Fibroblast of lung (primary cell): ENCODE measurements at regions not wholly inside any gene's neighbourhood (a gene's known extent, or its start where the extent isn't known, plus 50 kb on each side); places are given as distances from the start of the nearest gene placed in this dataset.

Experiments used
- DNase-seq, 2 donors: peaks; one replicate each; pipeline versions ENCODE4 v3.0.0 to v3.0.0-alpha.2; 2010; ENCODE audit warnings: low read depth in 2 of 2
- H2AFZ ChIP-seq: 2 replicates; pipeline ENCODE4 v1.5.1; 2012; ENCODE audit warnings: low read length, control low read depth, inconsistent platforms
- H3K27ac ChIP-seq: 2 replicates; pipeline ENCODE4 v1.5.1; 2011; ENCODE audit warnings: low read length, control low read depth; ENCODE audit not compliant: insufficient read depth
- H3K27me3 ChIP-seq: 2 replicates; pipeline ENCODE4 v1.5.1; 2011; ENCODE audit warnings: mild to moderate bottlenecking, low read length; ENCODE audit not compliant: control insufficient read depth, insufficient read depth
- H3K36me3 ChIP-seq: 2 replicates; pipeline ENCODE4 v1.5.1; 2011; ENCODE audit warnings: low read length; ENCODE audit not compliant: control insufficient read depth, insufficient read depth
- H3K4me1 ChIP-seq: 2 replicates; pipeline ENCODE4 v1.5.1; 2011; ENCODE audit warnings: low read length; ENCODE audit not compliant: control insufficient read depth, insufficient read depth; ENCODE audit errors: extremely low read depth
- H3K4me2 ChIP-seq: 2 replicates; pipeline ENCODE4 v1.5.1; 2011; ENCODE audit warnings: low read length, control low read depth; ENCODE audit not compliant: insufficient read depth; ENCODE audit errors: extremely low read depth
- H3K4me3 ChIP-seq, 4 experiments: fragments of 200-600 bp in 1 of 4; sonication (generic) in 1 of 4; replicated peaks in 1 of 4; 2 replicates each; pipeline ENCODE4 v1.5.1; 2011 to 2016; ENCODE audit warnings: low read length in 4 of 4, low read depth in 3 of 4, mild to moderate bottlenecking in 3 of 4, control low read depth in 2 of 4, inconsistent platforms in 1 of 4, mixed read lengths in 1 of 4; ENCODE audit not compliant: insufficient read depth in 1 of 4; ENCODE audit errors: control extremely low read depth in 1 of 4
- H3K79me2 ChIP-seq: 2 replicates; pipeline ENCODE4 v1.5.1; 2012; ENCODE audit warnings: mild to moderate bottlenecking, low read length, inconsistent platforms; ENCODE audit not compliant: control insufficient read depth, insufficient read depth
- H3K9ac ChIP-seq: 2 replicates; pipeline ENCODE4 v1.5.1; 2011; ENCODE audit warnings: mild to moderate bottlenecking, low read length, control low read depth; ENCODE audit not compliant: insufficient read depth
- H3K9me3 ChIP-seq: 2 replicates; pipeline ENCODE4 v1.5.1; 2012; ENCODE audit warnings: low read depth, low read length; ENCODE audit not compliant: control insufficient read depth, insufficient read depth
- H4K20me1 ChIP-seq: 2 replicates; pipeline ENCODE4 v1.5.1; 2011; ENCODE audit warnings: low read length; ENCODE audit not compliant: control insufficient read depth, insufficient read depth; ENCODE audit errors: extremely low read depth
- EZH2 ChIP-seq: IDR thresholded peaks from 2 replicates; pipeline ENCODE4 v1.5.1; 2012; ENCODE audit warnings: low read length, control low read depth, mild to moderate bottlenecking; ENCODE audit errors: missing control alignments
- TF ChIP-seq, protein P1 (sequence below), 2 donors: IDR thresholded peaks in 1 of 2; conservative IDR thresholded peaks in 1 of 2; 1 replicate in 1 of 2; 2 replicates in 1 of 2; pipeline ENCODE4 v1.5.1; 2011 to 2012; ENCODE audit warnings: low read length in 2 of 2, control low read depth in 1 of 2, inconsistent platforms in 1 of 2, low read depth in 1 of 2, mild to moderate bottlenecking in 1 of 2

DNA sequence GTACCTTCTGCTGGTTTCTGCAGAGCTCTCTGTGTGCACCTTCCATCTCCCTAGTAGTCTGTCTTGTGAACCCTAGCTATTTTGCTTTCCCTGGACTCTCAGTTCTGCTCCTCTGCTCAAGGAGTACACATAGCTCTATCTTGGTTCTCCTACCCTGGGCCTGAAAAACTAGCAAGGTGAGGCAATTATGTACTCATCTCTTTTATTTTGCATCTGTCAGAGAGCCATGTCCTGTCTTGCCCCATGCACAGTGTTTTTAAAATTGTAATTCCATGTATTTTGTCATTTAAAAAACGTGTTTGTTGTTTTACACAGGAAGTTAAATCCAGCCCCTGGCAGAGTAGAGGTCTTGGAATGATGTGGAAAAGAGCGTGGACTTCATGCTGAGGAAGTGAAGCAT is 684.9 kb upstream of the CPEB2 start:
- Histone ChIP-seq H3K4me3 (no peak overlapping the region), H4K20me1 (no peaks in the 10 kb centered on the region), H3K79me2 (no peaks in the 10 kb centered on the region), H3K9ac (no peak overlapping the region), H3K4me1 (no peaks in the 10 kb centered on the region), H3K4me2 (no peak overlapping the region), H3K27ac (no peak overlapping the region), H2AFZ (no peak overlapping the region), H3K36me3 (no peaks in the 10 kb centered on the region), H3K27me3 (no peaks in the 10 kb centered on the region), H3K9me3 (no peaks in the 10 kb centered on the region)
- TF ChIP-seq, protein P1, sequence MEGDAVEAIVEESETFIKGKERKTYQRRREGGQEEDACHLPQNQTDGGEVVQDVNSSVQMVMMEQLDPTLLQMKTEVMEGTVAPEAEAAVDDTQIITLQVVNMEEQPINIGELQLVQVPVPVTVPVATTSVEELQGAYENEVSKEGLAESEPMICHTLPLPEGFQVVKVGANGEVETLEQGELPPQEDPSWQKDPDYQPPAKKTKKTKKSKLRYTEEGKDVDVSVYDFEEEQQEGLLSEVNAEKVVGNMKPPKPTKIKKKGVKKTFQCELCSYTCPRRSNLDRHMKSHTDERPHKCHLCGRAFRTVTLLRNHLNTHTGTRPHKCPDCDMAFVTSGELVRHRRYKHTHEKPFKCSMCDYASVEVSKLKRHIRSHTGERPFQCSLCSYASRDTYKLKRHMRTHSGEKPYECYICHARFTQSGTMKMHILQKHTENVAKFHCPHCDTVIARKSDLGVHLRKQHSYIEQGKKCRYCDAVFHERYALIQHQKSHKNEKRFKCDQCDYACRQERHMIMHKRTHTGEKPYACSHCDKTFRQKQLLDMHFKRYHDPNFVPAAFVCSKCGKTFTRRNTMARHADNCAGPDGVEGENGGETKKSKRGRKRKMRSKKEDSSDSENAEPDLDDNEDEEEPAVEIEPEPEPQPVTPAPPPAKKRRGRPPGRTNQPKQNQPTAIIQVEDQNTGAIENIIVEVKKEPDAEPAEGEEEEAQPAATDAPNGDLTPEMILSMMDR (conservative IDR thresholded peaks at IDR 0.05 in 1 of 2, IDR thresholded peaks at IDR 0.05 in 1 of 2; ENCODE audit: low read depth in 1 of 2, low read length in 2 of 2) = no peak
- no peak for TF ChIP-seq EZH2
- no peak for DNase-seq

DNA sequence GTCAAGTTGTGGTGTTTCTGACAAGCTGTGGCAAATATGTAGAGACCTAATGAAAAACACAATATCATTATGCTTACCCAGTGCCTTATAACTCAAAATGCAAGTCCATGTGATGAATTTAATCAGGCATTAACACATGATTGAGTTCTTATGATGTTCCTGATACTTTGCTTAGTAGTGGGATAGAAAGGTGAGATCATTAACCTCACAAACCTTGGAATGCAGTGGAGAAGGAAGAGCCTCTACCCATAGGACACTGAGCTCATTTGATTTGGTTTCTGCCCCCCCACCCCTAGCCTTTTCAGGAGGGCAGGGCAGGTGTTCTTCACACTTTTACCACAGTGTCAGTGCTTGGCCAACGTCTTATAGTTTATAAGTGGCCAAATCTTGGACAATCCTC is 683.6 kb upstream of the CPEB2 start:
- DNase-seq = no peak
- Histone ChIP-seq H2AFZ (no peak overlapping the region), H3K36me3 (no peaks in the 10 kb centered on the region), H3K4me3 (no peak overlapping the region), H3K27ac (no peak overlapping the region), H3K27me3 (no peaks in the 10 kb centered on the region), H3K9ac (no peak overlapping the region), H3K9me3 (no peaks in the 10 kb centered on the region), H3K4me2 (no peak overlapping the region), H3K79me2 (no peaks in the 10 kb centered on the region), H4K20me1 (no peaks in the 10 kb centered on the region), H3K4me1 (no peaks in the 10 kb centered on the region)
- TF ChIP-seq EZH2 = no peak
- TF ChIP-seq, protein P1 (conservative IDR thresholded peaks at IDR 0.05 in 1 of 2, IDR thresholded peaks at IDR 0.05 in 1 of 2; ENCODE audit: low read depth in 1 of 2, low read length in 2 of 2) = no peak

DNA sequence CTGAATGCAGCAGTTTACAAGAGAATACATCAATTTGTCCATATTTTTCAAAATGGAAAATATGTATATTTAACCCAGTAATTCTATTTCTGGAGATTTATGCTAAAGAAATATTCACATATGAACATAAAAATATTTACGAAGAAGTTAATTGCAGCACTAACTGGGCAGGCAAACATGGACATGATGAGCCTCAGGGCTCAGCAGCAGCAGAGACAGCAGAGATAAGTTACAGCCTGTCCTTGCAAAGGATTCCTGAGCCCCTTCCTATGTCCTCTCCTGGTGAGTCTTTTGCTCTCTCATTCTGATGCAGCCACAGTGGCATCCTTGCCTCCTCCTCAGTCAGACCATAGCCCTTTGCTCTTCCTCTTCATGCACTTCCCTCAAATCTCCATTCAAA is 680.6 kb upstream of the CPEB2 start:
- H3K79me2 ChIP-seq = no peaks in the 10 kb centered on the region
- TF ChIP-seq, protein P1 (conservative IDR thresholded peaks at IDR 0.05 in 1 of 2, IDR thresholded peaks at IDR 0.05 in 1 of 2; ENCODE audit: low read depth in 1 of 2, low read length in 2 of 2) = no peak
- no peak for TF ChIP-seq EZH2
- no peak overlapping the region for H2AFZ ChIP-seq
- no peaks in the 10 kb centered on the region for H3K27me3 ChIP-seq
- no peak overlapping the region for H3K9ac ChIP-seq
- no peak overlapping the region for H3K27ac ChIP-seq
- H3K9me3 ChIP-seq = no peaks in the 10 kb centered on the region
- H3K4me2 ChIP-seq = no peak overlapping the region
- no peaks in the 10 kb centered on the region for H3K36me3 ChIP-seq
- H3K4me1 ChIP-seq = no peaks in the 10 kb centered on the region
- H3K4me3 ChIP-seq = no peak overlapping the region
- H4K20me1 ChIP-seq = no peaks in the 10 kb centered on the region
- DNase-seq = no peak
